ENCODE measurements at regions not wholly inside any gene's neighbourhood (a gene's known extent, or its start where the extent isn't known, plus 50 kb on each side); places are given as distances from the start of the nearest gene placed in this dataset.

- no peak for TF ChIP-seq POLR2AphosphoS5 (IDR thresholded peaks at IDR 0.05; ENCODE audit: low read depth, low read length)
- TF ChIP-seq SIN3A (IDR thresholded peaks at IDR 0.05; ENCODE audit: borderline replicate concordance, insufficient read depth, low read length), result no peak
- no peak for TF ChIP-seq TAF1 (IDR thresholded peaks at IDR 0.05; ENCODE audit: borderline replicate concordance, insufficient read depth, low read length)
- TF ChIP-seq, protein P1, sequence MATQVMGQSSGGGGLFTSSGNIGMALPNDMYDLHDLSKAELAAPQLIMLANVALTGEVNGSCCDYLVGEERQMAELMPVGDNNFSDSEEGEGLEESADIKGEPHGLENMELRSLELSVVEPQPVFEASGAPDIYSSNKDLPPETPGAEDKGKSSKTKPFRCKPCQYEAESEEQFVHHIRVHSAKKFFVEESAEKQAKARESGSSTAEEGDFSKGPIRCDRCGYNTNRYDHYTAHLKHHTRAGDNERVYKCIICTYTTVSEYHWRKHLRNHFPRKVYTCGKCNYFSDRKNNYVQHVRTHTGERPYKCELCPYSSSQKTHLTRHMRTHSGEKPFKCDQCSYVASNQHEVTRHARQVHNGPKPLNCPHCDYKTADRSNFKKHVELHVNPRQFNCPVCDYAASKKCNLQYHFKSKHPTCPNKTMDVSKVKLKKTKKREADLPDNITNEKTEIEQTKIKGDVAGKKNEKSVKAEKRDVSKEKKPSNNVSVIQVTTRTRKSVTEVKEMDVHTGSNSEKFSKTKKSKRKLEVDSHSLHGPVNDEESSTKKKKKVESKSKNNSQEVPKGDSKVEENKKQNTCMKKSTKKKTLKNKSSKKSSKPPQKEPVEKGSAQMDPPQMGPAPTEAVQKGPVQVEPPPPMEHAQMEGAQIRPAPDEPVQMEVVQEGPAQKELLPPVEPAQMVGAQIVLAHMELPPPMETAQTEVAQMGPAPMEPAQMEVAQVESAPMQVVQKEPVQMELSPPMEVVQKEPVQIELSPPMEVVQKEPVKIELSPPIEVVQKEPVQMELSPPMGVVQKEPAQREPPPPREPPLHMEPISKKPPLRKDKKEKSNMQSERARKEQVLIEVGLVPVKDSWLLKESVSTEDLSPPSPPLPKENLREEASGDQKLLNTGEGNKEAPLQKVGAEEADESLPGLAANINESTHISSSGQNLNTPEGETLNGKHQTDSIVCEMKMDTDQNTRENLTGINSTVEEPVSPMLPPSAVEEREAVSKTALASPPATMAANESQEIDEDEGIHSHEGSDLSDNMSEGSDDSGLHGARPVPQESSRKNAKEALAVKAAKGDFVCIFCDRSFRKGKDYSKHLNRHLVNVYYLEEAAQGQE (IDR thresholded peaks at IDR 0.05; ENCODE audit: insufficient read depth in 1 of 2, low read depth in 2 of 2, low read length in 2 of 2), result no peak
Measured at GRCh38 chr6:95244751-95245150, 332.6 kb upstream of the MANEA start.
